ENCODE measurements at regions not wholly inside any gene's neighbourhood (a gene's known extent, or its start where the extent isn't known, plus 50 kb on each side); places are given as distances from the start of the nearest gene placed in this dataset.

DNA sequence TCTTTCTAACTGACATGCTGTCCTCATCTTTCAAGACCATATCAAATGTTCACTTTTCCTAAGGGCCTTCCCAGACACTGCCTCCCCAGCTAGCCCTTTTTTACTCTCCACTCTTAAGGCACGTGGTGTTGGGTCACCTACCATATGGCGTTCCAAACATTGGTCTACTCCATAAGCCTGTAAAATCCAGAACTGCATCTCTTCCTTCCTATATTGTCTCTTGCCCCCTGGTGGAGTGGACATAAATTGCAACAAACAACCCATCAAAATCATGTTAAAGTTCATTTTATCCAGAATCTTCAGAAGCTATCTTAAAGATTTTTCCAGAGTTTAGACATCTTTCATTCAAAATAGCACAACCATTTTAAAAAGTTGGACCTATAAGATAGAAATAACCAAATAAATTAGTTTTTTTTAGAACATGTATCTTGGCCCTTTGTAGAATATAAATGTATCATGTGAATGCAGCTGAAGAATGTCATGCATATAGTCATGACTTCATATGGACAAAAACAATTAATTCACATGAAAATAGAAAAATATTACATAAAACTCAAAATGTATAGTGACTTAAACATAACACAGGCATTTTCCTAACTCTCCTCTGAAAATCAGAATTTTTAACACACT, 180.6 kb upstream of the CHRM2 start:
- Histone ChIP-seq H3K9me3 (no peaks in the 10 kb centered on the region), H3K4me1 (ENCODE audit: low read depth) (no peaks in the 10 kb centered on the region), H3K36me3 (ENCODE audit: low read depth) (no peaks in the 10 kb centered on the region), H3K4me3 (no peak overlapping the region)
- ATAC-seq (no peak), DNase-seq (peak in 1 of 3 donors; percentile 6)
- no peak for TF ChIP-seq CTCF (IDR thresholded peaks at IDR 0.05)
- intact Hi-C loops (cut with DNase I, micrococcal nuclease) = no loop called here

DNA sequence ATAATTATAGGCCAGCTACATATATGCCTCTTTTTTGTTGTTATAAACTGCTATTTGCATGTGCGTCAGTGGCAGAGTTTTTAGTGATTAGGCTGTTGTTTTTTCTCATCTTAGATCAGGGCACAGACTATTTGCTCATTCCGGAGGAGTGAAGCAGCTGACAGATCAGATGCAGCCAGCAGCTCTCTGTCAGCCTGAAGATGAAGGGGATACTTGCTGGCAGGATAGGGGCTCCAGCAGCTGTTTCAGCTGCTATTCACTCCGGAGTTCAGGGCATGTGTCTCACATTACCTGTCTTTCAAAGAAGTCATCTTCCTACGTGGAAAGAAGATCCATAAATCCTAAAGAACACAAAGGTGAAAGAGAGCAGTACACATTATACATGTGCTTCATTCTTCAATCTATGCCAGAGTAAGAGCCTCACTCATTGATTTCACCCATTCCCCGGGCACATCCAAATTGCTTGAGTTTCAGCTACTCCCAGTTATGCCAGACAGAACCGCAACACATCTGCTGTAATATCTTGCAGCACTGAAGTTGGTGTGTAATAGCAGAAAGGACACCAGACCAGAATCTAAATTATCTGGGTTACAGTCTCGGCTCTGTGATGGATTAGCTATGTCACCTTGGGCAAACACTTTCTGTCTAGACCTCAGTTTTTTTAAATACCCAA, 182.8 kb upstream of the CHRM2 start:
- Histone ChIP-seq H3K36me3 (ENCODE audit: low read depth) (no peaks in the 10 kb centered on the region), H3K9me3 (no peaks in the 10 kb centered on the region), H3K4me3 (no peak overlapping the region), H3K4me1 (ENCODE audit: low read depth) (no peaks in the 10 kb centered on the region)
- intact Hi-C loops (cut with DNase I, micrococcal nuclease) = no loop called here
- no peak for TF ChIP-seq CTCF (IDR thresholded peaks at IDR 0.05)
- ATAC-seq (no peak), DNase-seq (no peak)

- DNase-seq (no peak), ATAC-seq (no peak)
- H3K9me3 ChIP-seq = peaks cover 28% of the 10 kb centered on the region
- intact Hi-C loops (cut with DNase I, micrococcal nuclease) = no loop called here
- H3K36me3 ChIP-seq (ENCODE audit: low read depth) = no peaks in the 10 kb centered on the region
- no peak overlapping the region for H3K4me3 ChIP-seq
- TF ChIP-seq CTCF (IDR thresholded peaks at IDR 0.05) = no peak
- H3K4me1 ChIP-seq (ENCODE audit: low read depth) = no peaks in the 10 kb centered on the region
These were observed 190.7 kb upstream of the CHRM2 start for GRCh38 chr7:136677471-136678365.

GRCh38 chr7:136667584-136667983, 200.9 kb upstream of the CHRM2 start:
- Histone ChIP-seq H3K9me3 (peaks cover 22% of the 10 kb centered on the region), H3K4me1 (ENCODE audit: low read depth) (no peaks in the 10 kb centered on the region), H3K4me3 (no peak overlapping the region), H3K36me3 (ENCODE audit: low read depth) (no peaks in the 10 kb centered on the region)
- DNase-seq (no peak), ATAC-seq (no peak)
- TF ChIP-seq CTCF (IDR thresholded peaks at IDR 0.05) = no peak
- intact Hi-C loops (cut with DNase I, micrococcal nuclease) = no loop called here

DNA sequence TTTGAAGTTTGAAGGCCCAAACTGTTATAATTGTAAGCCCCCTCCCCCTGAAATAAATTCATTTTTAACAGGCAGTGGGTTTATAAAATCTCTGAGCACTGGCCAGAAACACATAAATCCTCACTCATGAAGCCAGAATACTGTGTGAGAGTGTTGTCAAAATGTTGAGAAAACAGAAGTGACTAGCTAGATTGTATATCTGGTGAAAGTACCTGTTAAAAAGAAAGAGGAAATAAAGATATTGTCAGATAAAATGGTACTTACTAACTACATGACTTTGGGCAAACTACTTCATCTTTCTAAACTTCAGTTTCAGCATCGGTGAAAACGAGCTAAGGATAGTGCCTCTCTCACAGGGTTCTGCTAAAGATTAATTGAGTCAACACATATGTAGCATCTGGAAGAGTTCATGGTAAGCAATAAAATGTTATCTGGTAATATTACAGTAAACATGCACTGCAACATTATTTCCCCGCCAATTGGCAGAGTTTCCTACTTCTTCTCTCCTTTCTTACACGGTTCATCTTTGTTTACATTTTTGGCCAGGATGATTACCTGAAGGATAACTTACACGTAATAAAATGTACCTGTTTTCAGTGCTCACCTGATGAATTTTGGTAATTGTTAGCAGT, 202.5 kb upstream of the CHRM2 start:
- ATAC-seq = no peak
- peaks cover 8% of the 10 kb centered on the region for H3K9me3 ChIP-seq

More for the DNA sequence above, 202.5 kb upstream of the CHRM2 start:
- no peak for DNase-seq
- TF ChIP-seq CTCF (IDR thresholded peaks at IDR 0.05) = no peak
- Histone ChIP-seq H3K36me3 (ENCODE audit: low read depth) (no peaks in the 10 kb centered on the region), H3K4me1 (ENCODE audit: low read depth) (no peaks in the 10 kb centered on the region), H3K4me3 (no peak overlapping the region)
- intact Hi-C loops (cut with DNase I, micrococcal nuclease) = no loop called here

Data from mucosa of descending colon (tissue), 3 donors.